IMR-90 (cell line): ENCODE measurements at regions not wholly inside any gene's neighbourhood (a gene's known extent, or its start where the extent isn't known, plus 50 kb on each side); places are given as distances from the start of the nearest gene placed in this dataset.

Experiments used
- ATAC-seq: fragments of 200-7000 bp; cut with Tn5 transposase; 2 replicates; pipeline ENCODE4 v1.9.1; 2020; ENCODE audit warnings: low read depth, mild to moderate bottlenecking, moderate library complexity
- BruUV-seq: library from RNA; stranded (reverse); fragments of 400-500 nt; replicated peaks from 2 replicates; lab custom pipeline; 2021; lab: Mats Ljungman, UMichigan
- CTCF ChIA-PET: fragments of 300-600 bp; formaldehyde crosslinking; extraction: SDS; loops from one replicate; lab custom pipeline; 2021; ENCODE audit warnings: antibody characterized with exemption; lab: Yijun Ruan, JAX
- POLR2A ChIA-PET: fragments of 300-600 bp; sonication (Branson Sonifier 250); formaldehyde crosslinking; loops from one replicate; lab custom pipeline; 2022; ENCODE audit warnings: antibody characterized with exemption; ENCODE audit not compliant: unreplicated experiment; lab: Charles Lee
- DNase-seq: peaks from one replicate; pipeline ENCODE4 v3.0.0; 2013
- H2AFZ ChIP-seq: replicated peaks from 2 replicates; pipeline ENCODE3; 2013; ENCODE audit warnings: low read length, mild to moderate bottlenecking; ENCODE audit not compliant: poor library complexity
- H2AK5ac ChIP-seq: 2 replicates; pipeline ENCODE4 v1.6.1; 2013; ENCODE audit warnings: low read depth, low read length, inconsistent platforms
- H2AK9ac ChIP-seq: replicated peaks from 2 replicates; pipeline ENCODE3; 2013; ENCODE audit warnings: mild to moderate bottlenecking, low read depth, low read length, moderate library complexity; ENCODE audit not compliant: poor library complexity
- H2BK120ac ChIP-seq: 2 replicates; pipeline ENCODE4 v1.6.1; 2013; ENCODE audit warnings: low read depth, low read length, inconsistent platforms
- H2BK15ac ChIP-seq: 3 replicates; pipeline ENCODE4 v1.6.1; 2013; ENCODE audit warnings: low read depth, low read length, inconsistent platforms
- H2BK20ac ChIP-seq: 2 replicates; pipeline ENCODE4 v1.6.1; 2013; ENCODE audit warnings: low read depth, mild to moderate bottlenecking, inconsistent platforms, low read length, moderate library complexity
- H2BK5ac ChIP-seq: 2 replicates; pipeline ENCODE4 v1.6.1; 2013; ENCODE audit warnings: mild to moderate bottlenecking, low read depth, low read length, inconsistent platforms; ENCODE audit not compliant: poor library complexity, severe bottlenecking
- H3K14ac ChIP-seq: replicated peaks from 2 replicates; pipeline ENCODE4 v1.6.1; 2013; ENCODE audit warnings: low read depth, low read length, inconsistent platforms
- H3K18ac ChIP-seq: 2 replicates; pipeline ENCODE4 v1.6.1; 2013; ENCODE audit warnings: low read depth, low read length, control low read depth
- H3K23ac ChIP-seq: 2 replicates; pipeline ENCODE4 v1.6.1; 2013; ENCODE audit warnings: low read depth, low read length, inconsistent platforms
- H3K27ac ChIP-seq: 2 replicates; pipeline ENCODE4 v1.5.1; 2013; ENCODE audit warnings: mild to moderate bottlenecking, control low read depth, low read length; ENCODE audit not compliant: insufficient read depth
- H3K27me3 ChIP-seq: 2 replicates; pipeline ENCODE4 v1.6.1; 2013; ENCODE audit warnings: low read length; ENCODE audit not compliant: control insufficient read depth, insufficient read depth
- H3K36me3 ChIP-seq: 2 replicates; pipeline ENCODE4 v1.6.1; 2013; ENCODE audit warnings: low read length, mixed read lengths; ENCODE audit not compliant: control insufficient read depth, insufficient read depth
- H3K4ac ChIP-seq: 2 replicates; pipeline ENCODE4 v1.6.1; 2013; ENCODE audit warnings: low read depth, low read length, inconsistent platforms
- H3K4me1 ChIP-seq: 2 replicates; pipeline ENCODE4 v1.6.1; 2013; ENCODE audit warnings: low read length, mixed read lengths; ENCODE audit not compliant: control insufficient read depth, insufficient read depth
- H3K4me2 ChIP-seq: 2 replicates; pipeline ENCODE4 v1.6.1; 2013; ENCODE audit warnings: low read depth, mild to moderate bottlenecking, control low read depth, low read length, moderate library complexity
- H3K4me3 ChIP-seq: 2 replicates; pipeline ENCODE4 v1.5.1; 2013; ENCODE audit warnings: low read depth, mild to moderate bottlenecking, control low read depth, low read length, moderate library complexity; ENCODE audit not compliant: insufficient read depth
- H3K56ac ChIP-seq: 2 replicates; pipeline ENCODE4 v1.6.1; 2013; ENCODE audit warnings: low read length, inconsistent platforms; ENCODE audit not compliant: insufficient read depth; ENCODE audit errors: extremely low read depth
- H3K79me1 ChIP-seq, 2 experiments: 2 replicates each; pipeline ENCODE4 v1.6.1; 2013; ENCODE audit warnings: low read length in 2 of 2, inconsistent platforms in 1 of 2, low read depth in 1 of 2
- H3K9ac ChIP-seq: 2 replicates; pipeline ENCODE4 v1.6.1; 2013; ENCODE audit warnings: low read depth, low read length, control low read depth
- H3K9me1 ChIP-seq: 2 replicates; pipeline ENCODE4 v1.6.1; 2013; ENCODE audit warnings: low read length, inconsistent platforms; ENCODE audit not compliant: insufficient read depth
- H3K9me3 ChIP-seq: 2 replicates; pipeline ENCODE4 v1.6.1; 2013; ENCODE audit warnings: low read length; ENCODE audit not compliant: control insufficient read depth, insufficient read depth
- H4K20me1 ChIP-seq: 2 replicates; pipeline ENCODE4 v1.6.1; 2013; ENCODE audit warnings: low read length, inconsistent platforms; ENCODE audit not compliant: insufficient read depth
- H4K5ac ChIP-seq: 2 replicates; pipeline ENCODE4 v1.6.1; 2013; ENCODE audit warnings: mild to moderate bottlenecking, low read depth, low read length, control low read depth
- H4K8ac ChIP-seq, 2 experiments: 2 replicates each; pipeline ENCODE4 v1.6.1; 2013; ENCODE audit warnings: low read depth in 2 of 2, low read length in 2 of 2, control low read depth in 1 of 2, inconsistent platforms in 1 of 2
- H4K91ac ChIP-seq: 2 replicates; pipeline ENCODE4 v1.6.1; 2013; ENCODE audit warnings: low read depth, low read length, inconsistent platforms; ENCODE audit not compliant: insufficient read depth
- BHLHE40 ChIP-seq: fragments of 150-350 bp; IDR thresholded peaks from 2 replicates; pipeline ENCODE4 v1.6.1; 2016; ENCODE audit warnings: mild to moderate bottlenecking, low read depth, low read length
- CEBPB ChIP-seq: IDR thresholded peaks from 2 replicates; pipeline ENCODE4 v1.6.1; 2012; ENCODE audit warnings: low read depth, low read length, improper control_type of control experiment
- CHD1 ChIP-seq: IDR thresholded peaks from 2 replicates; pipeline ENCODE4 v1.6.1; 2012; ENCODE audit warnings: low read depth, low read length, improper control_type of control experiment
- CTCF ChIP-seq: conservative IDR thresholded peaks from 2 replicates; pipeline ENCODE4 v1.5.1; 2012; ENCODE audit warnings: mild to moderate bottlenecking, low read depth, low read length, improper control_type of control experiment
- ELK1 ChIP-seq: fragments of 150-350 bp; IDR thresholded peaks from 2 replicates; pipeline ENCODE4 v1.6.1; 2016; ENCODE audit warnings: low read depth, mild to moderate bottlenecking, low read length, moderate library complexity, borderline replicate concordance
- FOS ChIP-seq: fragments of 150-350 bp; IDR thresholded peaks from 2 replicates; pipeline ENCODE4 v1.6.1; 2016; ENCODE audit warnings: low read depth, low read length
- MAFK ChIP-seq: IDR thresholded peaks from 2 replicates; pipeline ENCODE4 v1.6.1; 2012; ENCODE audit warnings: low read depth, low read length, improper control_type of control experiment
- MAZ ChIP-seq: IDR thresholded peaks from 2 replicates; pipeline ENCODE4 v1.6.1; 2012; ENCODE audit warnings: low read depth, mild to moderate bottlenecking, low read length, improper control_type of control experiment, moderate library complexity, borderline replicate concordance
- MXI1 ChIP-seq: IDR thresholded peaks from 2 replicates; pipeline ENCODE4 v1.6.1; 2012; ENCODE audit warnings: low read depth, mild to moderate bottlenecking, low read length, moderate library complexity, borderline replicate concordance
- NFE2L2 ChIP-seq: fragments of 150-350 bp; IDR thresholded peaks from 2 replicates; pipeline ENCODE4 v1.6.1; 2016; ENCODE audit warnings: low read depth, mild to moderate bottlenecking, low read length
- POLR2A ChIP-seq: IDR thresholded peaks from 2 replicates; pipeline ENCODE4 v1.6.1; 2012; ENCODE audit warnings: mild to moderate bottlenecking, low read depth, low read length
- RAD21 ChIP-seq: IDR thresholded peaks from 2 replicates; pipeline ENCODE4 v1.6.1; 2012; ENCODE audit warnings: low read length, improper control_type of control experiment
- RCOR1 ChIP-seq: IDR thresholded peaks from 2 replicates; pipeline ENCODE4 v1.6.1; 2012; ENCODE audit warnings: mild to moderate bottlenecking, low read length, improper control_type of control experiment; ENCODE audit not compliant: insufficient replicate concordance
- RFX5 ChIP-seq: IDR thresholded peaks from 2 replicates; pipeline ENCODE4 v1.8.0; 2012; ENCODE audit warnings: low read depth, mild to moderate bottlenecking, low read length, moderate library complexity
- SMC3 ChIP-seq: fragments of 150-350 bp; IDR thresholded peaks from 2 replicates; pipeline ENCODE4 v1.6.1; 2016; ENCODE audit warnings: low read depth, mild to moderate bottlenecking, antibody characterized with exemption, low read length, moderate library complexity
- USF2 ChIP-seq: fragments of 150-350 bp; IDR thresholded peaks from 2 replicates; pipeline ENCODE4 v1.6.1; 2017; ENCODE audit warnings: mild to moderate bottlenecking, antibody characterized with exemption, low read length, low read depth
- dilution Hi-C: fragments of 300-500 bp; cut with HindIII; formaldehyde crosslinking; loops from one replicate; pipeline ENCODE4 v1.14.3; 2018; ENCODE audit warnings: low sequenced_read_pairs; ENCODE audit not compliant: unreplicated experiment
- in situ Hi-C: fragments of 300-500 bp; cut with MboI; formaldehyde crosslinking; loops from 3 replicates; pipeline ENCODE4 v1.14.3; 2019; ENCODE audit warnings: low sequenced_read_pairs, inconsistent platforms, mixed read lengths
- intact Hi-C: fragments of 100-400 bp; cut with micrococcal nuclease; formaldehyde crosslinking; loops from 2 replicates; pipeline ENCODE4 v1.10.0; 2022

GRCh38 chr3:82082796-82083195 is 321.4 kb upstream of the GBE1 start:
- H3K4ac ChIP-seq = no peak overlapping the region
- H4K91ac ChIP-seq = no peak overlapping the region
- BruUV-seq = no TSS peak
- no peaks in the 10 kb centered on the region for H3K4me1 ChIP-seq
- no peak overlapping the region for H2AK9ac ChIP-seq
- no peak overlapping the region for H3K4me3 ChIP-seq
- H3K56ac ChIP-seq = no peak overlapping the region
- no peaks in the 10 kb centered on the region for H3K27me3 ChIP-seq
- CTCF ChIA-PET = no interaction called here
- intact Hi-C loops = no loop called here
- H2BK120ac ChIP-seq = no peak overlapping the region
- H3K9me3 ChIP-seq = no peaks in the 10 kb centered on the region
- ATAC-seq = no peak
- H2AK5ac ChIP-seq = no peak overlapping the region
- TF ChIP-seq ELK1 (no peak), RAD21 (no peak), RFX5 (no peak), POLR2A (no peak), CHD1 (no peak), CEBPB (no peak), FOS (no peak), NFE2L2 (no peak), USF2 (no peak), MXI1 (no peak), RCOR1 (no peak), SMC3 (no peak), CTCF (no peak), BHLHE40 (no peak), MAFK (no peak), MAZ (no peak)
- H3K27ac ChIP-seq = no peak overlapping the region
- H2BK20ac ChIP-seq = no peak overlapping the region
- H2BK5ac ChIP-seq = no peak overlapping the region
- H3K14ac ChIP-seq = no peak overlapping the region
- H3K36me3 ChIP-seq = no peaks in the 10 kb centered on the region
- no peak overlapping the region for H3K23ac ChIP-seq
- no peak overlapping the region for H4K5ac ChIP-seq
- H4K20me1 ChIP-seq = no peaks in the 10 kb centered on the region
- no peak for DNase-seq
- H2AFZ ChIP-seq = no peak overlapping the region
- no peaks in the 10 kb centered on the region for H3K9me1 ChIP-seq
- H3K9ac ChIP-seq = no peak overlapping the region
- dilution Hi-C loops = no loop called here
- no peak overlapping the region for H2BK15ac ChIP-seq
- in situ Hi-C loops = no loop called here
- no peaks in the 10 kb centered on the region for H3K79me1 ChIP-seq
- no peak overlapping the region for H3K18ac ChIP-seq
- no peak overlapping the region for H3K4me2 ChIP-seq
- H4K8ac ChIP-seq = no peak overlapping the region
- POLR2A ChIA-PET = no interaction called here
